Hematopoietic multipotent progenitor cell treated with erythropoietin and hydrocortisone succinate and interleukin-3 and kit ligand, for 4 days (in vitro differentiated cells): ENCODE measurements at regions not wholly inside any gene's neighbourhood (a gene's known extent, or its start where the extent isn't known, plus 50 kb on each side); places are given as distances from the start of the nearest gene placed in this dataset.

Experiments
- DNase-seq: peaks from one replicate; pipeline ENCODE4 v3.0.0-alpha.2; 2015

- peak; percentile 75 for DNase-seq
These were observed 361.5 kb upstream of the ZP4 start for GRCh38 chr1:238252033-238252802.

GRCh38 chr1:238248356-238248755, 357.6 kb upstream of the ZP4 start:
- peak; percentile 20 for DNase-seq

- DNase-seq, result no peak
These were observed 351.5 kb upstream of the ZP4 start for GRCh38 chr1:238242181-238242580.

- DNase-seq, result no peak
These were observed 350.9 kb upstream of the ZP4 start for GRCh38 chr1:238241607-238242006.

GRCh38 chr1:238239343-238239742, 348.6 kb upstream of the ZP4 start:
- no peak for DNase-seq

GRCh38 chr1:238233966-238234365, 343.2 kb upstream of the ZP4 start:
- no peak for DNase-seq

GRCh38 chr1:238232084-238232710, 341.5 kb upstream of the ZP4 start:
- no peak for DNase-seq

GRCh38 chr1:238226810-238227209, 336.1 kb upstream of the ZP4 start:
- DNase-seq, result no peak

GRCh38 chr1:238223076-238223640, 332.4 kb upstream of the ZP4 start:
- no peak for DNase-seq

- DNase-seq, result no peak
These were observed 331.0 kb upstream of the ZP4 start for GRCh38 chr1:238221738-238222137.

GRCh38 chr1:238214449-238214848, 323.7 kb upstream of the ZP4 start:
- DNase-seq, result no peak

- DNase-seq, result no peak
These were observed 314.4 kb upstream of the ZP4 start for GRCh38 chr1:238205045-238205662.

GRCh38 chr1:238201992-238202391, 311.3 kb upstream of the ZP4 start:
- no peak for DNase-seq

GRCh38 chr1:238199325-238199724, 308.6 kb upstream of the ZP4 start:
- no peak for DNase-seq

GRCh38 chr1:238196516-238196915, 305.8 kb upstream of the ZP4 start:
- no peak for DNase-seq

GRCh38 chr1:238191170-238191569, 300.4 kb upstream of the ZP4 start:
- DNase-seq, result peak; percentile 3

- DNase-seq, result no peak
These were observed 296.8 kb upstream of the ZP4 start for GRCh38 chr1:238187575-238187949.

GRCh38 chr1:238186887-238187574, 296.3 kb upstream of the ZP4 start:
- no peak for DNase-seq

- no peak for DNase-seq
These were observed 287.4 kb upstream of the ZP4 start for GRCh38 chr1:238177960-238178645.

GRCh38 chr1:238177351-238177750, 286.6 kb upstream of the ZP4 start:
- no peak for DNase-seq

GRCh38 chr1:238176441-238176840, 285.7 kb upstream of the ZP4 start:
- no peak for DNase-seq

- DNase-seq, result no peak
These were observed 281.3 kb upstream of the ZP4 start for GRCh38 chr1:238171985-238172384.

- no peak for DNase-seq
These were observed 271.2 kb upstream of the ZP4 start for GRCh38 chr1:238161955-238162354.
